SHP77 treated with DMSO at 0.1 percent for 48 hours (cell line): ENCODE measurements at regions not wholly inside any gene's neighbourhood (a gene's known extent, or its start where the extent isn't known, plus 50 kb on each side); places are given as distances from the start of the nearest gene placed in this dataset.

ENCODE experiments used
- DNase-seq: peaks from one replicate; lab custom pipeline; 2025; lab: John Stamatoyannopoulos, UW

DNA sequence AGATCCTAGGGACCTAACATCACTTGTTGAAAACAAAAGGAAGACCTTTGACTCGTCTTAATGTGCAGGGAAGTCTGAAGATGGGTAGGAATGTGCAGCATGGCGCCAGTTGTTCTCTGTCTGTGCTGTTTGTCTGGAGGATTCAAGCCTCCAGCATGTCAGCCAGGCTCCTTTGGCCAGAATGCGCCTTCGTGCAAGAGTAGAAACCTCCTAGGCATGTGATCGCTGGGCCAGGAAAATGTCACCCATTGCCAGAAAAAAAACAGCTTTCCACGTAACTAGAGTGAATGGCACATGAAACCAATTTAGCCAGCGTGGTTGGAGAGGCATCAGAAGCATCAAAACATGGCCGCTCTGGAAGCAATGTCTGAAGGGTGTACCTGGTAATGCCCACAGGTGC is 132.7 kb downstream of the EDN1 start:
- DNase-seq = no peak

DNA sequence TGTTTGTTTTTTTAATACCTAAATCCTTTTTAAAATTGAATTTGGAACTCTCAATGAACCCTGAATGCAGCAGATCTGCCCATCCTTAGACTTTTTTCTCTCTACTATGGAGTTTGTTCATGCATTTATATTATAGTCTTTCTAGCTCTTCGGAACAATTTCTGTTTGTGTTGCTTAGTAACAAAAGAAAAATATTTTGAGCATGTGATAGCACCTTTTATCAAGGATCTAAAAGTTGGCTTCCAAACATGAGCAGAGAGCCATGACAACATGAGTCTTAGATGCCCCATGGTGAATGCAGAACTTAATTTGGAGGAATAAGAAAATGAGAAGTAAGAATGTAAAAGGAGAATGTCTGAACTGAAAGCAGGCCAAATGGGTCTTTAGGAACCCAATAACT is 133.7 kb downstream of the EDN1 start:
- no peak for DNase-seq

DNA sequence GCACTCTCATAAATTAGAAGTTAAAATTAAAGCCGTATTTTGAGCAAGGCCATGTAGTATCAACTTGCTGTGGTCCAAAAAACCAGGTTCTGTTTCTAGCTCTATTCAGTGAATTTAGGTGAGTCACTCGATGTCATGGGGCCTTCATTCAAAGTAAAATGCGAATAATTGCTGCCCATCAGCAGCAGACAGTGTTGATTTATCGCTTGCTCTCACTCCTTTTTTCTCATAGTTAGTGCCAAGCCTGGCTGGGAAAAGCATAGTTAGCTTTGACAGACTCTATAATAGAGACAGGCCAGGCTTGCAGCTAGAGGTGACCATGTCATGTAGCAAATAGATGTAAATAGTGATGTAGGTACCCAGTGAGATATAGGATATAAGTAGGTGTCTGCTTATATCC is 136.0 kb downstream of the EDN1 start:
- no peak for DNase-seq

DNA sequence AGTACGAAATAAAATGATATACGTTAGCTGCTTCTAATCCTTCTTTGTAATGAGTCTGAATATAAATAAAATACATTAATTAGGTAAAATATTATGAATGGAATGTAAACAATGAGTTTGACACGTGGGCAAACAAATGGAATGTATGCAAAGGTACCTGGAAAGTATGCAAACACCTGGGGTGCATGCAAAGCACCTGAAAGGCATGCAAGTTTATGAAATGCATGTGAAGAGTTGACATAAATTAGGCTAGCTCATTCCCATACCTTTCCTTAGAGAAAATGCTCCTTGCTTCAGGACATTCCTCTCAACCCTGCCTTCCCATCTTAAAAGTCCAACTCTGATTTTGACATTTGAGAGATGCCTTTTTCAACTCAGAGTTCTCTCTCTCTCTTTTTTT is 140.9 kb downstream of the EDN1 start:
- no peak for DNase-seq

DNA sequence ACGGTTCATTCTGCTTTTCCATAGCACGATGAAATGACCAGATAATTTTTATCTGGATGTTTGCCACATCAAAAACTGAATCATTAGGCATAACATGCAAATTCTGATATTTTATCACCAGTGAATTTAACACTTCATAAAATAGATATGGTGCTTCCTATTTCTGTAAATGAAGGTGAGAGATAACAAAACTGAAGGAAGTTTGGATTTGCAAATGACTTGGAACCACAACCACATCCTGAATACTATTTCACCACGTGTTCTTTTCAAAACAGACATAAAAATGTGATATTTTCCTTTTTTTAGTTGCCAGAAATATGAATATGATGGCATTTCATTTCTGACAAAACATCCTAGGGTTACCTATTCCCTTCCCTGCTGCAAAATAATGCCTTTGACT is 146.1 kb downstream of the EDN1 start:
- DNase-seq = no peak

DNA sequence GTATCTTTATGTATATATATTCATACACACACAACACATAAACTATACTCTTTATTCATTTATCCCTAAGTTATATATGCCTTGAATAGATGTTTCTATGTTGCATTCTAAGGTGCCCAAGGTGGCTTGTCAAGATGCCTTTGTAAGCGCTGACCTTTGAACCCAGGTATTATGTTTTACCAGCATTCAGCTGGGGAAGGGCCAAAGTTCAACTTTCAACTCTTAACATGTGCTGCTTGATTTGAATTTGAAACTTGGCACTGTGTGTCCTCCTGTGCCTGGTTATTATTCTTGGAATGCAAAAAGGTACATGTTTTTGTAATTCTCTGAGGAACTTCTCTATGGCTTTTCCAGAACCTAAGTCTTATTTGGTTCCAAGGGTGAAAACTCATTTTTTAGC is 146.5 kb downstream of the EDN1 start:
- no peak for DNase-seq

DNA sequence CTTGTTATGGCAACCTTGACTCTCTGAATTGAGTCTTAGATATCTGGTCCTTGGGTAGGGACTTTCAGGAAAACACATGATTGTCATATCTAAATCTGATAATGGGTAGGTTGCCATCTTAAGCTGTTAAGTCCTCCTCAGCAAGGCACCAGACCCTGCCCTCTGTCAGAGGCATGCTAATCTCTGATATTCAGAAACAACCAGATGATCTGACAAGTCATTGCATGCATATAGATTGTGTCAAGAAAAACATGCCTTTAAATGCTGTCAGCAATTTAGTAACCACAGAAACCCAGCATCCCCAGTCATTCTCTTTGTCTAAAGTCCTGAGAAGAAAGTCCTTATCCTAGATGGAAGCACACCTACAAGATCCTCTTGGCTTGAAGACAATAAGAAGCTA is 149.1 kb downstream of the EDN1 start:
- no peak for DNase-seq

DNA sequence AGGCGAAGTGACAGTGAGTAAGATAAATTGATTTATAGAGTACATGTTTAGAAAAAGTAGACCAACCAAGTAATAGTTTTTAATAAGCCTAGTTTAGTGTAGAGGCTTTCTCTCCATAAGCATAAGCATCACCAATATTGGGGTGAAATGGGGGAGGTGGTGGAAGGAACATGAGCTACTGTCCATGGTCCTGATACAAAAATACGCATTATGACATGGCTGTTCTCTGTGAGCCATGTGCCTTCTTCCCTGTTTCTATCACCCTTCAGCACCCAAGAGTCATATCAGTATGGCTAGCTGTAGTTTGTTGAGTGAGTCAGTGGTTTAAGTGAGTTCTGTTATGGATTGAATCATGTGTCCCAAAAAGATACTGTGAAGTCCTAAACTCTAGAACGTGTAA is 150.8 kb downstream of the EDN1 start:
- DNase-seq = no peak

DNA sequence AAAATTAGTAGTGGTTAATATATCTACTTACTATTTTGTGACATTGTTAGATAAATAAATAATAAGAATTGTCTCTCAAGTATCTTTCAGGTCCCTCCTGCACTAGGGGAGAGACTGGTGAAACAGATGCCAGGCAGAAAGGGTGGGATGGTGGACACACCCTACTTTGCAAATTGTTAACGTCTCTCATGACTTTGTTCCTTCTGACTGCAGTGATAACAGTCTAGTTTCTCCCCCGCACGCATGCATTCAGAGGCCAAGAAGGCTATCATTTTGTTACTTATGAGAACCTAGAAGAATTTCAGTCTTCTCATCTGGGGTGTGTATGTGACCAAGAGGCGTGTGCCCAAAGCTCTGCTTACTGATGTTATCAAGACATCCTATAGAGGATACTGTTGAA is 152.3 kb downstream of the EDN1 start:
- DNase-seq = no peak

DNA sequence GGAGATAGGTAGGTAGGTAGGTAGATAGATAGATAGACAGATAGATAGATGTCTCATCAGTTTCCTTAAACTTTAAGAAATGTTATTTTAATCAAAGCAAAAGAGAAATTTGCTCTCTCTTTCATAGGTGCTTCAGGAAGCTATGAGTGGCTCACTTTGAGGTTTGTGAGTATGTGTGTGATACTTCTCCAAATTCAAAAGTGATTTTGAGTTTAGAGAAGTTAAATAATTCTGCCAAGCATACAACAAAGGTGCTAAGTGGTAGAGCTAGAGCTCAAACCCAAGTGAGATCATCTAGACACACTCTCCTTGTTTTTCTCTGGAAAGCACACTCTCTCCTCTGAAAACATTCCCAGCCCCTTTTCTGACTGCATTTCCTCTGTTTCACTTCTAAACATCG is 156.2 kb downstream of the EDN1 start:
- DNase-seq = no peak

DNA sequence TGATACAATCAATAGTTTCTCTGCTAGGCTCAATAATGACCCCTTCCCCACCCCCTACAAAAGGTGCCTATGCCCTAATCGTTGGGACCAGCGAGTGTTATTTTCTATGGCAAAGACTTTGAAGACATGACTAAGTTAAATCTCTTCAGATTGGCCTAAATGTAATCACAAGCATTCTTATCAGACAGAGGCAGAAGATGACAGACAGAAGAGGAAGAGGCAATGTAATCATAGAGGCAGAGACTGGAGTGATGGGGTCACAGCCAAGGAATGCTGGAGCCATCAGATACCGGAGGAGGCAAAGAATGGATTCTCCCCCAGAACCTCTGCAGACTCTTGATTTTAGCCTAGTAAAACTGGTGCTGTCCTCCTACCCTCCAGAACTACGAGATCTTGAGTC is 159.3 kb downstream of the EDN1 start:
- DNase-seq = no peak

DNA sequence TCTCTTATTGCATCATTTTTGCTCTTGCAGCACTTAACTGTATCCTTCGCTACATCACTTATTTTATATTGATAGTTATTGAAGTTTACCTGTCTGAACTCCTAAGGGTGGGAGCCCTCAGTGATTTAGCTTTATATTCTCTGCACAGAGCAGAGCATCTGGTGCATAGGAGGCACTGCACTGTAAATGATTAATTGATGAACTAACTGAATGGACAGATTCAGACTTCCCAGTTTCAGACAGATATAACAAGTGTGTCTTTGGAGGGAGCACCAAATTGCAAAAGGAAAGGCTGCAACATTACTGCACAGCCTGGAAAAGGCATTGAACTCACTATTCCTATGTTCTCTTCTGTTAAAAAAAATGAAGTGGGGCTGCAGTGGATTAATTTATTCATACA is 160.3 kb downstream of the EDN1 start:
- DNase-seq = no peak

DNA sequence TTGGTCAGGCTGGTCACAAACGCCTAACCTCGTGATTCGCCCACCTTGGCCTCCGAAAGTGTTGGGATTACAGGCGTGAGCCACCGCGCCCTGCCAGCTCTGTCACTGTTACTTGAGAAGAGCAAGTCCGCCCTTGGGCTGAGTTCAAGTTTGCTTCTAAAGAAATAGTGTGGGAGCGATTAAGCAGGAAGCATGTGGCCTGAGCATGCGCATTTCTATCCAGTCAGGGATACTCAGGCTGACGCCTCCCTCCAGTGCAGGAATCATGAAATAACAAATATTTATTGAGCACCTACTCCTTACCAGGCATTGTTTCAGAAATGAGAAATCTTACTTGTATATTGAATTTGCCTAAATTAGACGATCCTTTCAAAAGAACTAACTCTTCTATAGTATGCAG is 166.2 kb downstream of the EDN1 start:
- no peak for DNase-seq

DNA sequence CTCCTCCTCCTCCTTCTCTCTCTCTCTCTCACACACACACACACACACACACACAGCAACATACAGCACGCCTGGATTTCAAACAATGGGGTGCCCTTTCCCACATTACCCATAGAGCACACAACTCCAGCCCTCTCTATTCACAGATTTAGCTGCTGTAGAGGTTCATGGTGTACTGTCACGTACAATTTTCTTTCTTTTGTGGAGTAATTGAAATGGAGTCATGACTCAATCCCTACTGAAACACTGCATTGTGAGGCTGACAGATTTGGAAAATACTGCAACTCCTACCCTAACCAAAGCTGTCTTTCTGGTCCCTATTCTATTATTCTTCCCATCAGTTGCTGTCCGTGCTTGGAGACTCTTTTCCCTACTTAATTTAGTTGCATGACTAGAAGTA is 166.9 kb downstream of the EDN1 start:
- no peak for DNase-seq

DNA sequence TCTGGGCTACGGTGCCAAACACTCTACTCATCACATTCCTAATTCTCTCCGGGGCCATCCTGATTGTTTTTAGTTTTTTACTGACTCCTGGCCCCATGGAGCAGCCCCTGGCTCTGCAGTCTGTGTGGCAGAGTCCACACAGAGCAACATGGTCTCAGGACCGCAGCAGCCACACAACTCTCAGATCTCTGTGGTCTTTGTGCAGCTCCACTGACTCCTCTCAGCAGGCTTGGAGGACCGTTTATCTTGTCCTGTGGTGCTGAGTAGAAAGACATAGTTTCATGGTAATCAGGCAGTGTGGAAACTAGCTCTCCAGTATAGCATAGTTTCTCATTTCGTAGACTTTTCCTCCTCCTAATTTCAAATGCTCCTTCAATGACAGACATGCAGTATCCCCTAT is 168.4 kb downstream of the EDN1 start:
- no peak for DNase-seq

DNA sequence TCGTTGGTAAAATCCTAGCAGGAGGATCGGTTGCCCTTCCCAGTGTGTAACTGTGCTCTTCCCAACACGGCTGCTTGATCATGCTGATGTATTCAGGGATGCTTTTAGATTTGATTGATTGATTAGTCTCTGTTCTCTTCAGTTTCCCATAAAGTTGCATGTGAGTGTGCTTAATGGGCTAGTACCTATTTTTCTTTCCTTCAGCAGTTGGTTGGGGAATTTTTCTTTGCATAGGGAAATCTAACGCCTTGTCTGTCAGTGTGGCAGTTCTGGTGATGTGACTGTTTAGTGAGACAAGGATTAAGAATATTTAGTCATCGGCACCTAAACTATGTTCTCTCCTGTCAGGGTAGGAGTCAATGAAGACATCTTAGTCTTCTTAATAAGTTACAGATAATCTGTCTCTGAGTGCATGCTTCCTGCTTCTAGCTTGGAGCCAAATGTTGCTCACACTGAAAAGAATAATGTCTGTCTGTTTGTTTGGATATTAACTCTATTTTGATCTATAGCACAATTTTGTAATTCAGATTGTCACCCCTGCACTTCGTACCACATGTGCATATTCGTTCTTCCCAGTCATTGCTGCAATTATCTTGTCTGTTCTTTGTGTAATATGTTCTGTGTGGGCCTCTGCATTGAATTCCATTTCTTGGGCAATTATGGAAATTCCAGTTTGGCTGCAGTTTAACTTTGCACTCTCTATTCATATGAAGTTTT is 169.9 kb downstream of the EDN1 start:
- no peak for DNase-seq

DNA sequence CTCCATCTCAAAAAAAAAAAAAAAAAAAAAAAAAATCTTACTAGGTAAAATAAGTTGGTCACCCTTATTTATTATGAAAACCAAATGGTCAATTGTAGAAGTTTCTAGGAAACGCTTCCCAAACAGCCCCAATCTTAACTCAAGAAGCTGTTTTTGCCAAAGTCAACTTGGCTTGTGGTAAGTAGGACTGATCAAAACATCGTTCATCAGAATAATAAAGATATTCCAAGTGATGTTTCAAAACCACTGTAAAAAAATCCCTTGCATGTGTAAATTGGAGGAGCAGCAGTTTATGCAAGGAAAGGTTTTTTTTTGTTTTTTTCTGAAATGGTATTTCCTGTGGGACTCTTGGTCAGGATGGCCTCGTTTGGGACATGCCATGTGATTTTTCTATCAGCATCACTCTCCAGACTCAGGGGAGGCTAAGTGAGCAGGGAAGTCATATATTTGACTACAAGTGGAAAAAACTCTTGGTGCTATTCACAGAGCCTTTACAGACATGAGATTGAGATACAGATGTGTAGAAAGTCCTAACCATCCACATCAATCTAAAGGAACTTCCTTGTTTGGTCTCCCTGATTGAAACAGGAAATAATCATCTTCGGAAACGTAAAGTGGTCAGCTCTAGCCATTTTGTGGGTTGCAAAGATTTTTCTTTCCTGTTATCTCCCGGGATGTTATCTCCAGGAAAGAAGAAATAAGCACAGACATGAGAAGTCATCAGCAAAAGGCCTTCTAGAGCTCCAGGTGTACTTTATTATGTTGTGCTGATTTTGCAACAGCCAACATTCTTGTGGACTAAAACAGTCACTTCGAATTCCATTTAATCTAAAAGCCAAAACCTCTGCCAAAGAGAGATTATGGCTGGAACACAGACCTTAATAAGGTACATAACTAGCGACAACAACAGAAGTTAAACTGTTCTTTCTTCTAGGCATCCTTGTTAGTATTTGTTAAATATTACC is 177.8 kb downstream of the EDN1 start:
- no peak for DNase-seq

DNA sequence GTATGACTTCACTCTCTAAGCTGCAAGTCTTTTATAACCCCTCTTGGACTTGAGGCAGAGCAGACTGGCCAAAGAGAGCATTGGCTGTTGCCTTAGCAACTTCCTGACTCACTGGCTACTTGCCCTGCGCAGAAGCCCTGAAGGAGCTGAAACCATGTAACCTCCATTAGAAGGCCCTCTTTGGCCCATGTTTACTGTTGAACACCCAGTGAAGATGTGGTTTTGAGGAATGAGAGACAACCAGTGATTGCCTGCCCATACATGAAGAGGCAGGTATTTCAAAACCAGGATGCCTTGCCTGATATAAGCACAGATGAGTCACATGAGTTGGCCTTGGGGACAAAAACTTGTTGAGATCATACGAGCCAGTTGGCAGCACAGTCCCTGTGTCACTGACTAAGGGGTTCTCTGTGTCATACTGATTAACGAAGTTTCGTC is 182.5 kb downstream of the EDN1 start:
- no peak for DNase-seq

DNA sequence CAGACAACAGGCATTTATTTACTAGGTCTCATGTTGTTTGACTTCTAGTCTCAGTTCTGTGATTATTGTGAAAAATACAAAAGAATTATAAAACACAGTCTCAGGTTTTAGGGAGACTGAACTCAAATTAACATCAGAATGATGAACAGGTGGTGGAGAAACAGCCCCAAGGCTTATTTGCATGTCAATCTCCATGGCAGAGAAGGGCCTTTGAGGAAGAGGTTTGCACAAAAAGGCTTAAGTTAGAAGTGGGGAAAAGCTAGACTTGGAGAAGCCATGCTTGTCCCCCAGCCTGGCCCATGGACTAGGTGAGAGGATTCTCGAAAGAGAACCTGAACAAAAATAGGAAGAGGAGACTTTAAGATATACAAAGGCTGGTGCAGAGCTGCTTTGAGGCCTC is 183.3 kb downstream of the EDN1 start:
- no peak for DNase-seq

DNA sequence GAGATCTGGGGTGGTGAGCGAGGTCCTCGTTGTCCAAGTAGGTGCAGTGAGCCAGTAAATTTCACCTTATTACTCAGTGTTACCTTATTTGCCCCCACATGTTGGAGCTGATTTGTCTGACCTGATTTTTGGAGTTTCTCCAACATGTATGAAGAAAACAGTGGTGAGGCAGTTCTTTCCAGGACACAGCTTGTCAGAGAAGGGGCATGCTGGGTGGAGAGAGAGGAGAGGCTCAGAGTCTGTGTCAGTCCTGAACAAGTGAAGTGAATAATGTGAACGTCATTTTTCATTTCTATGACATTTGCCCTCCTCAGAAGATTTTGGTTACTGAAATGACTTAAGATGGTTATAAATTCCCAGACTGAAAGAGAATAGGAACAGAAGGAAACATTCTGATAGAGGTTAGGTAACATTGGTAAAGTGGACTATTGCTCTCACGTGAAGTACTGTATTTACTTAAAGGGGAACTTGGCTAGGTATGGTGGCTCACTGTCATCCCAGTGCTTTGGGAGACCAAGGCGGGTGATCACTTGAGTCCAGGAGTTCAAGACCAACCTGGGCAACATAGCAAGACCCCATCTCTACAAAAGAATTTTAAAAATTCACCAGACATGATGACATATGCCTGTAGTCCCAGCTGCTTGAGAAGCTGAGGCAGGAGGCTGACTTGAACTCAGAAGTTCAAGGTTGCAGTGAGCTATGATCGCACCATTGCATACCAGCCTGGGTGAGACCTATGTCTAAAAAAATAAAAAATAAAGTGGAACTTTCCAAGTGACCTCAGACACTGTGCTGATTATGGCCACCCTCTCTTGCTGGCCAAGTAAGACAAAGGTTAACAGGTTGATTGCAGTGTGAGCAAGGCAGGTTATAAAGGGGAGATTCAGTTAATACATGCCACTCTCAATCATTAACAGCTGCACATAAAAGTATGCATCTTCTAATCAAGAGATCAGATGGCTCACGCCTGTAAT is 184.3 kb downstream of the EDN1 start:
- no peak for DNase-seq

DNA sequence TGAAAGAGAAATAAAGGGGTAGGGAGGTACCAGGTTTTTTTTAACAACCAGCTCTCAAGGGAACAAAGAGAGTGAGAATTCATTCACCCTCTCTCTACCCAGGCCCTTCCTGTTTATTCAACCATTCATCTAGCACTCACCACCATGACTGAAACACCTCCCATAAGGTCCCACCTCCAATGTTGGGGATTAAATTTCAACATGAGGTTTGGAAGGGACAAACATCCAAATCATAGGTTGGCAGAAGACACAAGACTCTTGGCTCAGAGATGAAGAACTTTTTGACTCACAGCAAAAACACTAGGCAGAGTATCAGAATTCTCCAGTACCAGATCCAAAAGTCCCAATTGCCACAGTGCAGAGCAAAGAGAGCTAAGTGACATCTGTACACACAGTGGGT is 186.3 kb downstream of the EDN1 start:
- DNase-seq = no peak

DNA sequence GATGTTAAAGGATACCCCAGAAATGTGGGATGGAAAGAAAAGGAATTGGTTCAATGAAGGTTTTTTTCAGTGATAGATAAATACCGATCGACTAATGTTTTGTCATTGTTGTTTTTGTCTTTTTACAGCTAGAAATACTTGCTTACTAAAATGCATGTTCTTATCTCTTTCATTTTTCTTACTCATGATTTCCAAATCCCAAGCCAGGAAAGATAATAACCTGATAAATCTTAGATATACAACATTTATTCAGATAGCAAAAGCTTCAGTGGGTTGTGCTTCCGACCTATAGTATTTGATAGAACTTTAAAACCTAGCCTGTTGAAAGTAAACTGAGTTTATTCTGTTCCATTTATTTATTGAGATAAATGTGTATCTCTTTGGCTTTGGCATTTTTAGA is 187.5 kb downstream of the EDN1 start:
- no peak for DNase-seq
